Osteocyte (in vitro differentiated cells): ENCODE measurements at regions not wholly inside any gene's neighbourhood (a gene's known extent, or its start where the extent isn't known, plus 50 kb on each side); places are given as distances from the start of the nearest gene placed in this dataset.

Source experiments
- DNase-seq: peaks from one replicate; pipeline ENCODE4 v3.0.0; 2021; ENCODE audit warnings: mixed read lengths; ENCODE audit not compliant: unreplicated experiment; ENCODE audit errors: extremely low spot score
- H3K27ac Mint-ChIP-seq: one replicate; pipeline ENCODE4 v1.8.0; 2021; ENCODE audit warnings: mild to moderate bottlenecking, mixed read lengths; ENCODE audit not compliant: unreplicated experiment
- H3K27me3 Mint-ChIP-seq: one replicate; pipeline ENCODE4 v1.8.0; 2021; ENCODE audit warnings: mixed read lengths; ENCODE audit not compliant: unreplicated experiment
- H3K36me3 Mint-ChIP-seq: one replicate; pipeline ENCODE4 v1.8.0; 2021; ENCODE audit warnings: mixed read lengths; ENCODE audit not compliant: unreplicated experiment
- H3K4me1 Mint-ChIP-seq: one replicate; pipeline ENCODE4 v1.8.0; 2021; ENCODE audit warnings: mixed read lengths; ENCODE audit not compliant: unreplicated experiment
- H3K4me3 Mint-ChIP-seq: one replicate; pipeline ENCODE4 v1.8.0; 2021; ENCODE audit warnings: mild to moderate bottlenecking, moderate library complexity, mixed read lengths; ENCODE audit not compliant: unreplicated experiment
- H3K9me3 Mint-ChIP-seq: one replicate; pipeline ENCODE4 v1.8.0; 2021; ENCODE audit warnings: mixed read lengths; ENCODE audit not compliant: unreplicated experiment
- TF ChIP-seq, protein P1 (sequence below): fragments of 200-600 bp; sonication (generic); IDR thresholded peaks from 2 replicates; pipeline ENCODE4 v1.5.0; 2021; ENCODE audit warnings: antibody characterized with exemption, mild to moderate bottlenecking, moderate library complexity

DNA sequence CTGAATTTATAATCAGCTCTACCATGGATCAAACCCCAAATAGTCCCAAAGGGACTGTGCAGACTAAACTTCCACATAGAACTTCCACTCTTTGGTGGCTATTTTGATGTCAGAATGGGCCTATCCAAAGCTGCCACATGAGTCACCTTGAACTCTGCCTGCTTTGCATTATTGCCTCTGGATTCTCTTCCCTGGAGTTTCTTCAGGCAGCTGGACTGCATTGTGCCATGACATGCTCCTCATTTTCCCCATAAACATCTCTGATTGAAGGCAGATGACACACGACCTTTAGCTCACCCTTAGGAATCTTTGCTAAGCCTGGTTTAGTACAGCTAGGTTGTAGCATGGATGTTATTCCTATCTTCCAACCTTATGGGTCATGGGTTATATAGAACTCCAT, 251.7 kb downstream of the FZD1 start:
- H3K27me3 Mint-ChIP-seq = peaks cover 9% of the 10 kb centered on the region
- H3K36me3 Mint-ChIP-seq = no peaks in the 10 kb centered on the region
- TF ChIP-seq, protein P1, sequence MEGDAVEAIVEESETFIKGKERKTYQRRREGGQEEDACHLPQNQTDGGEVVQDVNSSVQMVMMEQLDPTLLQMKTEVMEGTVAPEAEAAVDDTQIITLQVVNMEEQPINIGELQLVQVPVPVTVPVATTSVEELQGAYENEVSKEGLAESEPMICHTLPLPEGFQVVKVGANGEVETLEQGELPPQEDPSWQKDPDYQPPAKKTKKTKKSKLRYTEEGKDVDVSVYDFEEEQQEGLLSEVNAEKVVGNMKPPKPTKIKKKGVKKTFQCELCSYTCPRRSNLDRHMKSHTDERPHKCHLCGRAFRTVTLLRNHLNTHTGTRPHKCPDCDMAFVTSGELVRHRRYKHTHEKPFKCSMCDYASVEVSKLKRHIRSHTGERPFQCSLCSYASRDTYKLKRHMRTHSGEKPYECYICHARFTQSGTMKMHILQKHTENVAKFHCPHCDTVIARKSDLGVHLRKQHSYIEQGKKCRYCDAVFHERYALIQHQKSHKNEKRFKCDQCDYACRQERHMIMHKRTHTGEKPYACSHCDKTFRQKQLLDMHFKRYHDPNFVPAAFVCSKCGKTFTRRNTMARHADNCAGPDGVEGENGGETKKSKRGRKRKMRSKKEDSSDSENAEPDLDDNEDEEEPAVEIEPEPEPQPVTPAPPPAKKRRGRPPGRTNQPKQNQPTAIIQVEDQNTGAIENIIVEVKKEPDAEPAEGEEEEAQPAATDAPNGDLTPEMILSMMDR = no peak
- no peaks in the 10 kb centered on the region for H3K9me3 Mint-ChIP-seq
- H3K4me3 Mint-ChIP-seq = no peak overlapping the region
- peaks cover 17% of the 10 kb centered on the region for H3K4me1 Mint-ChIP-seq
- no peak for DNase-seq
- no peak overlapping the region for H3K27ac Mint-ChIP-seq

DNA sequence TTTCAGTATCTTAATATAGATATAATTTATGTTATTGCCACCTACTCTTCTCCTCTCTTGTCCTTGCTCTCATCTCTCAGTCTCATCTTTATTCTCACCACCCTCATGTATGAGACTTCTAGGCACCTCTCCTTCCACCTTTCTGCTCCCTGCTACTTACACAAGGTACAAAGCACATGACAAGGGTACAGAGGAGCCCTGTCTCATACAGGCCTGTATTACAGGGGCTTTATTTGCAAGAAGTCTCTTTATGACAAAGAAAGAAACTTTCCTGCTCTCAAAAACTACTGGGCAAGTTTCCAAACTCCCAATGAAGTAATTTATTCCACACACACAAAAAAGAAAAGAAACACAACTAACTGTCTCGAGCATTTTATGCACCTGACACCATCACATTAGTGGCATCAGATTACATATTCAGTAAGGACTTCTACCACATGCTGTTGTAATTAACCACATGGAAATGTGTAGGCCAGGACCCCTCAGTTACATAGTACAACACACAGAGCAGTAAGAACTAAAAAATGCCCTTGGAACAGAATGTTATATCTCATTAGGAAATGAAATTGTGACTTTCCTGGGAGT, 253.1 kb downstream of the FZD1 start:
- peaks cover 9% of the 10 kb centered on the region for H3K27me3 Mint-ChIP-seq
- no peak for DNase-seq
- peak overlapping the region; percentile 37 for H3K27ac Mint-ChIP-seq

DNA sequence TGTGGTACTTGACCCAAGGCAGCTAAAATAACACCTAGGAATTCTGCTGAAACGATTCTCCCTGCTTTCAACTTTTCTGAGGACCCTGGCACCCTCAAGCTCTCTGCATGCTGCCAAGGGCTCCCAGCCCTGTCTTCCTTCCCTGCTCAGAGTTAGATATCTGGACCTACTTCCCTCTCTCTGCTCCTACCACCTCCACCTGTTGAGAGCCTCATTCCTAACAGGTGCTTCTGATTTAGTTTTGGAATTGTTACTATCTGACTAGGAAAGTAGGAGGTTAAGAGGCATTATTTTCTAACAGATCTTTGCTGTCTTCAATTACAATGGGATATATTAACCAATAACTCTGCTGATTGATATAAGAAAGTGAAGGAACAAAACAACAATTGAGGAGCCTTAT, 253.8 kb downstream of the FZD1 start:
- Mint-ChIP-seq H3K27me3 (peaks cover 13% of the 10 kb centered on the region), H3K4me1 (peaks cover 17% of the 10 kb centered on the region), H3K9me3 (no peaks in the 10 kb centered on the region), H3K27ac (no peak overlapping the region), H3K36me3 (no peaks in the 10 kb centered on the region), H3K4me3 (no peak overlapping the region)
- no peak for DNase-seq
- TF ChIP-seq, protein P1 = no peak

More for the DNA sequence above, 253.1 kb downstream of the FZD1 start:
- H3K4me3 Mint-ChIP-seq = no peak overlapping the region
- no peaks in the 10 kb centered on the region for H3K36me3 Mint-ChIP-seq
- peaks cover 17% of the 10 kb centered on the region for H3K4me1 Mint-ChIP-seq
- no peaks in the 10 kb centered on the region for H3K9me3 Mint-ChIP-seq
- TF ChIP-seq, protein P1 = no peak

DNA sequence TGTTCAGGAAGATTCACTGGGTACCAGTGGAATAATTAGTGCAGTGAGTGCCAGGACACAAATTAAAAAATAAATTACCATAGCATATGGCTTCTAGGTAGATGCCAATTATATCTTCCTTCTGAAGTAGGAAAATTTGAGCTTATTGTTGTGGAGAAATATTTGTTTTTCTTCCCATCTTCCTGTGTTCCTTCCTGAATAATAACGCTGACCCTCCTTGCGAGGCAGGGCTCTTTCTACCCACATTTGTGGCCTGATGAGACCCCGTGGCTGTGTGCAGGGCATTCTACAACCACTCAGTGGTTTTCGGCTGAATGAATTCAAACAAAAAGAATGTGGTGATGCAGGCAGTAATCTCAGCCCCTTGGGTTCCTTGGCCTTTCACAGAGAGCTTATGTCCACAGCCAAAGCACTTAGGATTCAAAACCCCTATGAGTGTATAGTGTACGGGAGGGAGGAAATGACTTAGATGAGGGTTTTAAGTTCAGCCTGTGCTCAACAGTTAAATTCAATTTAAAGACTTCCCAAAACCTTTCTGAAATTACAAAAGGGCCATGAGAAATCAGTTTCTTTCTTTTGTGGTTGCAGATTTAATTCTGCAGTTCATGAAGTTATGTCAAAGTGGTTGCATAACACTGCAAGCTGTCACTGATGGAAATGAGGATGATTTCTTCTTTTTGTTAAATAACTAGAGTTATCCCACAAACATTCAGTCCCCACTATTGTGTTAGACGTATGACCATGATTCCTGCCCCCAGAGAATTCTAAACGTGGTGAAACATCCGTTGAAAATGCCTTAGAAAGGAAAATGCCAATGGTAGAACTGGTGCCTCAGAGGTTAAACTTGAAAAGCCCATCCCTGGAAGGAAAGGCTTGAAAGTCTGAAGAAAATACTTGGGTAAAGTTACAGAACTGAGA, 255.3 kb downstream of the FZD1 start:
- H3K9me3 Mint-ChIP-seq = no peaks in the 10 kb centered on the region
- DNase-seq = no peak
- H3K36me3 Mint-ChIP-seq = no peaks in the 10 kb centered on the region
- peaks cover 9% of the 10 kb centered on the region for H3K27me3 Mint-ChIP-seq
- H3K27ac Mint-ChIP-seq = no peak overlapping the region
- H3K4me3 Mint-ChIP-seq = no peak overlapping the region
- TF ChIP-seq, protein P1 = no peak
- peaks cover 17% of the 10 kb centered on the region for H3K4me1 Mint-ChIP-seq

DNA sequence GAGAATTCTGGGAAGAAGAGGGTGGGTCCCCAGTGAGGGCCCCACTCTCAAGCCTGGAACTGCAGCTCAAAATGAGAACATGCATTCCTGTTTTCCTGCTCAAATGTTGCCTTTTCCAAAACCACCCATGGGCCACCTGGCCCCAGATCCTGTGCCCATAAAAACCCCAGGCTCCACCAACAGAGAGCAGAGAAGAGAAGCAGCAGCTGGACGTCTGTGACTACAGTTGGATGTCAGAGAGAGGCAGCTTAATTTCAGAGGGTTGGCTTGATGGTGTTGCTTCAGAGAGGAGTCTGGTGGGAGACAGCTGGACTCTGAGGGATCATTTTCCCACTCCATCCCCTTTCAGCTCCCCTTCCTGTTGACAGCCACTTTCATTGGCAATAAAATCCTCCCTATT, 256.4 kb downstream of the FZD1 start:
- TF ChIP-seq, protein P1 = no peak
- Mint-ChIP-seq H3K4me3 (no peak overlapping the region), H3K27ac (no peak overlapping the region), H3K27me3 (peaks cover 9% of the 10 kb centered on the region), H3K9me3 (no peaks in the 10 kb centered on the region), H3K36me3 (no peaks in the 10 kb centered on the region), H3K4me1 (peaks cover 17% of the 10 kb centered on the region)
- DNase-seq = no peak
